Bronchial epithelial cell (primary cell): ENCODE measurements at regions not wholly inside any gene's neighbourhood (a gene's known extent, or its start where the extent isn't known, plus 50 kb on each side); places are given as distances from the start of the nearest gene placed in this dataset.

Experiments used
- DNase-seq: peaks from one replicate; pipeline ENCODE4 v3.0.0-alpha.2; 2010; ENCODE audit warnings: low read depth
- FAIRE-seq: peaks from 2 replicates; lab custom pipeline; 2011; peaks lifted over from hg19 to GRCh38; lab: Jason Lieb, UNC
- H3K27me3 ChIP-seq: 2 replicates; pipeline ENCODE4 v1.5.1; 2011; ENCODE audit warnings: low read length; ENCODE audit not compliant: control insufficient read depth, insufficient read depth
- H3K36me3 ChIP-seq: 2 replicates; pipeline ENCODE4 v1.5.1; 2011; ENCODE audit warnings: low read length; ENCODE audit not compliant: control insufficient read depth, insufficient read depth
- H3K4me3 ChIP-seq: 2 replicates; pipeline ENCODE4 v1.5.1; 2011; ENCODE audit warnings: mild to moderate bottlenecking, low read depth, low read length, control low read depth
- TF ChIP-seq, protein P1 (sequence below): IDR thresholded peaks from 2 replicates; pipeline ENCODE4 v1.5.1; 2011; ENCODE audit warnings: mild to moderate bottlenecking, moderate library complexity, low read length, control low read depth, inconsistent platforms; ENCODE audit not compliant: insufficient read depth, severe bottlenecking

- Histone ChIP-seq H3K27me3 (no peaks in the 10 kb centered on the region), H3K4me3 (no peak overlapping the region), H3K36me3 (no peaks in the 10 kb centered on the region)
- DNase-seq (no peak), FAIRE-seq (no peak)
- TF ChIP-seq, protein P1, sequence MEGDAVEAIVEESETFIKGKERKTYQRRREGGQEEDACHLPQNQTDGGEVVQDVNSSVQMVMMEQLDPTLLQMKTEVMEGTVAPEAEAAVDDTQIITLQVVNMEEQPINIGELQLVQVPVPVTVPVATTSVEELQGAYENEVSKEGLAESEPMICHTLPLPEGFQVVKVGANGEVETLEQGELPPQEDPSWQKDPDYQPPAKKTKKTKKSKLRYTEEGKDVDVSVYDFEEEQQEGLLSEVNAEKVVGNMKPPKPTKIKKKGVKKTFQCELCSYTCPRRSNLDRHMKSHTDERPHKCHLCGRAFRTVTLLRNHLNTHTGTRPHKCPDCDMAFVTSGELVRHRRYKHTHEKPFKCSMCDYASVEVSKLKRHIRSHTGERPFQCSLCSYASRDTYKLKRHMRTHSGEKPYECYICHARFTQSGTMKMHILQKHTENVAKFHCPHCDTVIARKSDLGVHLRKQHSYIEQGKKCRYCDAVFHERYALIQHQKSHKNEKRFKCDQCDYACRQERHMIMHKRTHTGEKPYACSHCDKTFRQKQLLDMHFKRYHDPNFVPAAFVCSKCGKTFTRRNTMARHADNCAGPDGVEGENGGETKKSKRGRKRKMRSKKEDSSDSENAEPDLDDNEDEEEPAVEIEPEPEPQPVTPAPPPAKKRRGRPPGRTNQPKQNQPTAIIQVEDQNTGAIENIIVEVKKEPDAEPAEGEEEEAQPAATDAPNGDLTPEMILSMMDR = no peak
Measured at GRCh38 chr1:222241410-222241809, 306.5 kb downstream of the HHIPL2 start.

- TF ChIP-seq, protein P1 = no peak
- H3K27me3 ChIP-seq = no peaks in the 10 kb centered on the region
- DNase-seq (peak; percentile 90), FAIRE-seq (no peak)
- H3K4me3 ChIP-seq = no peak overlapping the region
- no peaks in the 10 kb centered on the region for H3K36me3 ChIP-seq
Measured at GRCh38 chr1:222240536-222241181, 307.2 kb downstream of the HHIPL2 start.

GRCh38 chr1:222239130-222239529 is 308.8 kb downstream of the HHIPL2 start:
- TF ChIP-seq, protein P1 = no peak
- DNase-seq (no peak), FAIRE-seq (no peak)
- no peak overlapping the region for H3K4me3 ChIP-seq
- no peaks in the 10 kb centered on the region for H3K36me3 ChIP-seq
- H3K27me3 ChIP-seq = no peaks in the 10 kb centered on the region

DNA sequence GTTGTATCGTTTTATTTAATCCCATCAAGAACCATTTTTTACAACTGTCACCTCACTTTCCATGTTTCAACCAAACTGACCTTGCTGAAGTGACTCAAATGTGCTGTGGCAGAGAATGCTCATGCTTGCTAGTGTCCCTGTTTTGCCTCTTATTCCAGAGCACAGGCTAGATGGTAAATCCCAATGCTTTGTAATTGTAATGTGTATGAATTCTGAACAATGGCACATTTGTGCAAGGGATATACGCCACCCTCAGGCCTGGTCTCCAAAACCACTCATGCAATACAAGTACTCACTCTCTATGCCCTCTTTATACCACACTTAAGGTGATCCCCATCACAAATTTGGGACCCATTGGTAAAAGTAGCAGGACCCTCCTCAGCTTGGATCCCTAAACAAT is 313.6 kb downstream of the HHIPL2 start:
- TF ChIP-seq, protein P1 = no peak
- no peaks in the 10 kb centered on the region for H3K27me3 ChIP-seq
- H3K36me3 ChIP-seq = no peaks in the 10 kb centered on the region
- no peak for FAIRE-seq
- DNase-seq = no peak
- H3K4me3 ChIP-seq = no peak overlapping the region

GRCh38 chr1:222233444-222234158 is 314.3 kb downstream of the HHIPL2 start:
- TF ChIP-seq, protein P1 = no peak
- Histone ChIP-seq H3K36me3 (no peaks in the 10 kb centered on the region), H3K27me3 (no peaks in the 10 kb centered on the region), H3K4me3 (no peak overlapping the region)
- DNase-seq = no peak
- FAIRE-seq = no peak

- no peaks in the 10 kb centered on the region for H3K27me3 ChIP-seq
- no peak overlapping the region for H3K4me3 ChIP-seq
- no peaks in the 10 kb centered on the region for H3K36me3 ChIP-seq
- no peak for FAIRE-seq
- no peak for DNase-seq
- TF ChIP-seq, protein P1 = no peak
Measured at GRCh38 chr1:222232842-222233241, 315.1 kb downstream of the HHIPL2 start.
